ENCODE measurements at regions not wholly inside any gene's neighbourhood (a gene's known extent, or its start where the extent isn't known, plus 50 kb on each side); places are given as distances from the start of the nearest gene placed in this dataset.

GRCh38 chr6:33957892-33958525, 154.2 kb upstream of the MLN start:
- TF ChIP-seq CTCF (IDR thresholded peaks at IDR 0.05): no peak
- no peak overlapping the region for H3K4me3 ChIP-seq
- H3K27ac ChIP-seq: no peak overlapping the region
- no peak for DNase-seq (ENCODE audit: low spot score)

- no peak overlapping the region for H3K27ac ChIP-seq
- no peak for TF ChIP-seq CTCF (IDR thresholded peaks at IDR 0.05)
- no peak overlapping the region for H3K4me3 ChIP-seq
- no peak for DNase-seq (ENCODE audit: low spot score)
These were observed 153.5 kb upstream of the MLN start for GRCh38 chr6:33957131-33957891.

GRCh38 chr6:33956206-33956605, 152.4 kb upstream of the MLN start:
- Histone ChIP-seq H3K4me3 (no peak overlapping the region), H3K27ac (no peak overlapping the region)
- DNase-seq (ENCODE audit: low spot score): no peak
- TF ChIP-seq CTCF (IDR thresholded peaks at IDR 0.05): no peak

- Histone ChIP-seq H3K27ac (no peak overlapping the region), H3K4me3 (no peak overlapping the region)
- no peak for DNase-seq (ENCODE audit: low spot score)
- TF ChIP-seq CTCF (IDR thresholded peaks at IDR 0.05): no peak
These were observed 151.8 kb upstream of the MLN start for GRCh38 chr6:33955566-33955965.

- no peak for TF ChIP-seq CTCF (IDR thresholded peaks at IDR 0.05)
- DNase-seq (ENCODE audit: low spot score): no peak
- Histone ChIP-seq H3K27ac (no peak overlapping the region), H3K4me3 (no peak overlapping the region)
These were observed 150.7 kb upstream of the MLN start for GRCh38 chr6:33954453-33954852.

- DNase-seq (ENCODE audit: low spot score): no peak
- Histone ChIP-seq H3K27ac (no peak overlapping the region), H3K4me3 (no peak overlapping the region)
- TF ChIP-seq CTCF (IDR thresholded peaks at IDR 0.05): no peak
These were observed 149.4 kb upstream of the MLN start for GRCh38 chr6:33953171-33953570.

- Histone ChIP-seq H3K27ac (no peak overlapping the region), H3K4me3 (no peak overlapping the region)
- DNase-seq (ENCODE audit: low spot score): no peak
- no peak for TF ChIP-seq CTCF (IDR thresholded peaks at IDR 0.05)
These were observed 148.2 kb upstream of the MLN start for GRCh38 chr6:33952016-33952415.

All from coronary artery (tissue), 2 donors.